HEK293 (cell line): ENCODE measurements at regions not wholly inside any gene's neighbourhood (a gene's known extent, or its start where the extent isn't known, plus 50 kb on each side); places are given as distances from the start of the nearest gene placed in this dataset.

Experiments
- CTCF ChIA-PET: fragments of 350-600 bp; formaldehyde crosslinking; extraction: SDS; loops from one replicate; lab custom pipeline; 2021; ENCODE audit warnings: antibody characterized with exemption; lab: Yijun Ruan, JAX
- POLR2A ChIA-PET: fragments of 300-600 bp; formaldehyde crosslinking; extraction: SDS; loops from one replicate; lab custom pipeline; 2020; ENCODE audit warnings: antibody characterized with exemption, inconsistent platforms; lab: Yijun Ruan, JAX
- H3K27ac ChIP-seq: fragments of 200-500 bp; sonication (Bioruptor generic); 2 replicates; pipeline ENCODE4 v1.5.1; 2014; ENCODE audit warnings: low read depth, low read length, control low read depth, inconsistent platforms; ENCODE audit errors: extremely low read depth
- H3K36me3 ChIP-seq, 2 experiments: fragments of 200-500 bp in 1 of 2; sonication (Bioruptor generic) in 1 of 2; 1 replicate in 1 of 2; 2 replicates in 1 of 2; pipeline ENCODE4 v1.5.1; 2014 to 2017; ENCODE audit warnings: inconsistent platforms in 2 of 2, low read length in 2 of 2; ENCODE audit not compliant: control insufficient read depth in 2 of 2, insufficient read depth in 1 of 2
- H3K4me1 ChIP-seq: fragments of 200-500 bp; sonication (Bioruptor generic); 2 replicates; pipeline ENCODE4 v1.5.1; 2014; ENCODE audit warnings: mild to moderate bottlenecking, low read length, inconsistent platforms; ENCODE audit not compliant: control insufficient read depth, insufficient read depth
- H3K4me3 ChIP-seq: 2 replicates; pipeline ENCODE4 v1.5.1; 2011; ENCODE audit warnings: low read depth, mild to moderate bottlenecking, control low read depth, low read length, moderate library complexity
- H3K9me3 ChIP-seq: fragments of 200-500 bp; sonication (Bioruptor generic); 2 replicates; pipeline ENCODE4 v1.5.1; 2014; ENCODE audit warnings: low read depth, low read length, inconsistent platforms; ENCODE audit not compliant: control insufficient read depth, insufficient read depth
- GLIS2 ChIP-seq: fragments of 450-650 bp; formaldehyde crosslinking; IDR thresholded peaks from 2 replicates; pipeline ENCODE4 v1.5.1; 2016; ENCODE audit warnings: missing biosample characterization, missing genetic modification characterization
- PRDM1 ChIP-seq: fragments of 450-650 bp; formaldehyde crosslinking; IDR thresholded peaks from 2 replicates; pipeline ENCODE4; 2016; ENCODE audit warnings: missing biosample characterization, missing genetic modification characterization
- REPIN1 ChIP-seq: fragments of 450-650 bp; formaldehyde crosslinking; IDR thresholded peaks from 2 replicates; pipeline ENCODE4 v1.5.1; 2017; ENCODE audit warnings: missing biosample characterization, missing genetic modification characterization, low read depth
- TRIM28 ChIP-seq: IDR thresholded peaks from 2 replicates; pipeline ENCODE4 v1.6.1; 2011; ENCODE audit warnings: low read length, control low read depth, borderline replicate concordance
- ZNF2 ChIP-seq: fragments of 450-650 bp; formaldehyde crosslinking; IDR thresholded peaks from 2 replicates; pipeline ENCODE4 v1.5.1; 2016; ENCODE audit warnings: missing biosample characterization, missing genetic modification characterization
- ZNF214 ChIP-seq: fragments of 450-650 bp; formaldehyde crosslinking; IDR thresholded peaks from 2 replicates; pipeline ENCODE4 v1.5.1; 2017; ENCODE audit warnings: missing biosample characterization, mild to moderate bottlenecking, missing genetic modification characterization, borderline replicate concordance
- ZNF311 ChIP-seq: fragments of 450-650 bp; formaldehyde crosslinking; IDR thresholded peaks from 2 replicates; pipeline ENCODE4 v1.5.1; 2017; ENCODE audit warnings: missing biosample characterization, missing genetic modification characterization, borderline replicate concordance
- ZNF560 ChIP-seq: fragments of 450-650 bp; formaldehyde crosslinking; IDR thresholded peaks from 2 replicates; pipeline ENCODE4 v1.5.1; 2017; ENCODE audit warnings: missing biosample characterization, missing genetic modification characterization, borderline replicate concordance
- ZNF626 ChIP-seq: fragments of 450-650 bp; sonication (Bioruptor Pico); formaldehyde crosslinking; IDR thresholded peaks from 2 replicates; pipeline ENCODE4 v1.5.1; 2018; ENCODE audit warnings: missing biosample characterization, missing genetic modification characterization, inconsistent platforms
- ZNF629 ChIP-seq: fragments of 450-650 bp; formaldehyde crosslinking; IDR thresholded peaks from 2 replicates; pipeline ENCODE4 v1.5.1; 2017; ENCODE audit warnings: missing biosample characterization, missing genetic modification characterization
- ZNF777 ChIP-seq: fragments of 450-650 bp; formaldehyde crosslinking; IDR thresholded peaks from 2 replicates; pipeline ENCODE4 v1.5.1; 2017; ENCODE audit warnings: missing biosample characterization, missing genetic modification characterization, borderline replicate concordance
- ZNF791 ChIP-seq: fragments of 450-650 bp; formaldehyde crosslinking; IDR thresholded peaks from 2 replicates; pipeline ENCODE4 v1.5.1; 2016; ENCODE audit warnings: missing biosample characterization, missing genetic modification characterization
- ZNF843 ChIP-seq: fragments of 450-650 bp; formaldehyde crosslinking; IDR thresholded peaks from 2 replicates; pipeline ENCODE4 v1.5.1; 2016; ENCODE audit warnings: missing biosample characterization, missing genetic modification characterization
- TF ChIP-seq, protein P1 (sequence below): fragments of 450-650 bp; formaldehyde crosslinking; IDR thresholded peaks from 2 replicates; pipeline ENCODE4 v1.5.1; 2017; ENCODE audit warnings: missing biosample characterization, missing genetic modification characterization
- TF ChIP-seq, protein P2 (sequence below): fragments of 450-650 bp; formaldehyde crosslinking; optimal IDR thresholded peaks from 2 replicates; pipeline ENCODE3; 2016; ENCODE audit warnings: missing biosample characterization, mild to moderate bottlenecking, missing genetic modification characterization
- TF ChIP-seq, protein P3 (sequence below): fragments of 450-650 bp; formaldehyde crosslinking; IDR thresholded peaks from 2 replicates; pipeline ENCODE4 v1.5.1; 2016; ENCODE audit warnings: missing biosample characterization, missing genetic modification characterization
- TF ChIP-seq, protein P4 (sequence below): fragments of 450-650 bp; formaldehyde crosslinking; IDR thresholded peaks from 2 replicates; pipeline ENCODE4 v1.5.1; 2016; ENCODE audit warnings: missing biosample characterization, missing genetic modification characterization
- TF ChIP-seq, protein P5 (sequence below): fragments of 450-650 bp; formaldehyde crosslinking; IDR thresholded peaks from 2 replicates; pipeline ENCODE4; 2016; ENCODE audit warnings: missing biosample characterization, missing genetic modification characterization
- TF ChIP-seq, protein P6 (sequence below): fragments of 450-650 bp; formaldehyde crosslinking; IDR thresholded peaks from 2 replicates; pipeline ENCODE4 v1.5.1; 2016; ENCODE audit warnings: missing biosample characterization, missing genetic modification characterization

DNA sequence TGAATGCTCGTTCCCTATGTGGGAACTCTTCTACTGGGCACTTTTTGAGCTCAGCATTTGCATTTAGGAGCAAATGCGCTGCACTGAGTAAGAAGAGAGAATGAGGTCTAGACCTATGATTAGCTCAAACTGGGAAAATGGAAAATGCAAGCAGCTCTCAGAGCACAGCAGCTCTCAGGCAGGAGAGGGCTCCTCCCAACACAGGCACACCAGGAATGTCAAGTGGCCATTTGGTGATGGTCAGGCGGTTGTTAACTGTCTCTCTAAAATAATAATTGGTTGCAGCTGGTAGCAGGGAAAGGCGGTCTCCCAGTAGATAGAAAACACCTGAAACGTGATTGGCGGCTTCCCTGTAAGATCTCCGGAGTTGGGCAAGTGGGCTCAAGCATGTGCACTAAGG, 162.0 kb upstream of the ECI2 start (continued):
- TF ChIP-seq, protein P1, sequence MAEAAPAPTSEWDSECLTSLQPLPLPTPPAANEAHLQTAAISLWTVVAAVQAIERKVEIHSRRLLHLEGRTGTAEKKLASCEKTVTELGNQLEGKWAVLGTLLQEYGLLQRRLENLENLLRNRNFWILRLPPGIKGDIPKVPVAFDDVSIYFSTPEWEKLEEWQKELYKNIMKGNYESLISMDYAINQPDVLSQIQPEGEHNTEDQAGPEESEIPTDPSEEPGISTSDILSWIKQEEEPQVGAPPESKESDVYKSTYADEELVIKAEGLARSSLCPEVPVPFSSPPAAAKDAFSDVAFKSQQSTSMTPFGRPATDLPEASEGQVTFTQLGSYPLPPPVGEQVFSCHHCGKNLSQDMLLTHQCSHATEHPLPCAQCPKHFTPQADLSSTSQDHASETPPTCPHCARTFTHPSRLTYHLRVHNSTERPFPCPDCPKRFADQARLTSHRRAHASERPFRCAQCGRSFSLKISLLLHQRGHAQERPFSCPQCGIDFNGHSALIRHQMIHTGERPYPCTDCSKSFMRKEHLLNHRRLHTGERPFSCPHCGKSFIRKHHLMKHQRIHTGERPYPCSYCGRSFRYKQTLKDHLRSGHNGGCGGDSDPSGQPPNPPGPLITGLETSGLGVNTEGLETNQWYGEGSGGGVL (tag by site-specific recombination): no peak

DNA sequence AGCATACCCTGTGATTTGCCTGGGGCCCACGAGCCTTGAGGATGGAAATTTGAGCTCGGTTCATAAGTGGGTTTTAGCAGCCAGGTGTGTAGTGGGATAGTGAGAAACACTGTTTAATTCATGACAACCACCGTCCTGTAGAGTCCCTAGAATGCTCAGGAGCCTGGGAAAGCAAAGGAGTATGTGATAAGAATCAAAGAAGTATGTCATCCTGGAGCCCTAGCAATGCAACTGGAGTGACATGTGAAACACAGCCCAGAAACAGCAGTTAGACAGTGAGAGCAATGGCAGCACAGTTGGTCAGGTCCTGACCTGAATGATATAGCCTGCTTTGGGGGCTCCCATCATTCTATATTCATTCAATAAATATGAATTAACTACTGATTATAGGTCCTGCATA, 161.2 kb upstream of the ECI2 start:
- Histone ChIP-seq H3K27ac (no peak overlapping the region), H3K4me1 (no peaks in the 10 kb centered on the region), H3K9me3 (no peaks in the 10 kb centered on the region), H3K4me3 (no peak overlapping the region), H3K36me3 (no peaks in the 10 kb centered on the region)
- no peak for TF ChIP-seq ZNF626 (tag by site-specific recombination)
- TF ChIP-seq, protein P2, sequence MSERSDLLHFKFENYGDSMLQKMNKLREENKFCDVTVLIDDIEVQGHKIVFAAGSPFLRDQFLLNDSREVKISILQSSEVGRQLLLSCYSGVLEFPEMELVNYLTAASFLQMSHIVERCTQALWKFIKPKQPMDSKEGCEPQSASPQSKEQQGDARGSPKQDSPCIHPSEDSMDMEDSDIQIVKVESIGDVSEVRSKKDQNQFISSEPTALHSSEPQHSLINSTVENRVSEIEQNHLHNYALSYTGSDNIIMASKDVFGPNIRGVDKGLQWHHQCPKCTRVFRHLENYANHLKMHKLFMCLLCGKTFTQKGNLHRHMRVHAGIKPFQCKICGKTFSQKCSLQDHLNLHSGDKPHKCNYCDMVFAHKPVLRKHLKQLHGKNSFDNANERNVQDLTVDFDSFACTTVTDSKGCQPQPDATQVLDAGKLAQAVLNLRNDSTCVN (tag by site-specific recombination): no peak
- TF ChIP-seq ZNF560 (tag by site-specific recombination): no peak
- TF ChIP-seq ZNF629 (tag by site-specific recombination): no peak
- no peak for TF ChIP-seq TRIM28
- no peak for TF ChIP-seq REPIN1 (tag by site-specific recombination)
- TF ChIP-seq, protein P3, sequence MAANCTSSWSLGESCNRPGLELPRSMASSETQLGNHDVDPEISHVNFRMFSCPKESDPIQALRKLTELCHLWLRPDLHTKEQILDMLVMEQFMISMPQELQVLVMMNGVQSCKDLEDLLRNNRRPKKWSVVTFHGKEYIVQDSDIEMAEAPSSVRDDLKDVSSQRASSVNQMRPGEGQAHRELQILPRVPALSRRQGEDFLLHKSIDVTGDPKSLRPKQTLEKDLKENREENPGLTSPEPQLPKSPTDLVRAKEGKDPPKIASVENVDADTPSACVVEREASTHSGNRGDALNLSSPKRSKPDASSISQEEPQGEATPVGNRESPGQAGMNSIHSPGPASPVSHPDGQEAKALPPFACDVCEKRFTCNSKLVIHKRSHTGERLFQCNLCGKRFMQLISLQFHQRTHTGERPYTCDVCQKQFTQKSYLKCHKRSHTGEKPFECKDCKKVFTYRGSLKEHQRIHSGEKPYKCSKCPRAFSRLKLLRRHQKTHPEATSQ (tag by site-specific recombination): no peak
- no peak for TF ChIP-seq ZNF791 (tag by site-specific recombination)
- no peak for TF ChIP-seq GLIS2 (tag by site-specific recombination)
- TF ChIP-seq, protein P4, sequence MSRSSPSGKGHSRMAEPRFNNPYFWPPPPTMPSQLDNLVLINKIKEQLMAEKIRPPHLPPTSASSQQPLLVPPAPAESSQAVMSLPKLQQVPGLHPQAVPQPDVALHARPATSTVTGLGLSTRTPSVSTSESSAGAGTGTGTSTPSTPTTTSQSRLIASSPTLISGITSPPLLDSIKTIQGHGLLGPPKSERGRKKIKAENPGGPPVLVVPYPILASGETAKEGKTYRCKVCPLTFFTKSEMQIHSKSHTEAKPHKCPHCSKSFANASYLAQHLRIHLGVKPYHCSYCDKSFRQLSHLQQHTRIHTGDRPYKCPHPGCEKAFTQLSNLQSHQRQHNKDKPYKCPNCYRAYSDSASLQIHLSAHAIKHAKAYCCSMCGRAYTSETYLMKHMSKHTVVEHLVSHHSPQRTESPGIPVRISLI: no peak
- no peak for TF ChIP-seq ZNF311
- TF ChIP-seq ZNF2 (tag by site-specific recombination): no peak
- TF ChIP-seq, protein P5, sequence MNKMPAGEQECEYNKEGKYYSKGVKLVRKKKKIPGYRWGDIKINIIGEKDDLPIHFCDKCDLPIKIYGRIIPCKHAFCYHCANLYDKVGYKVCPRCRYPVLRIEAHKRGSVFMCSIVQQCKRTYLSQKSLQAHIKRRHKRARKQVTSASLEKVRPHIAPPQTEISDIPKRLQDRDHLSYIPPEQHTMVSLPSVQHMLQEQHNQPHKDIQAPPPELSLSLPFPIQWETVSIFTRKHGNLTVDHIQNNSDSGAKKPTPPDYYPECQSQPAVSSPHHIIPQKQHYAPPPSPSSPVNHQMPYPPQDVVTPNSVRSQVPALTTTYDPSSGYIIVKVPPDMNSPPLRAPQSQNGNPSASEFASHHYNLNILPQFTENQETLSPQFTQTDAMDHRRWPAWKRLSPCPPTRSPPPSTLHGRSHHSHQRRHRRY: no peak
- TF ChIP-seq ZNF777 (tag by site-specific recombination): no peak
- TF ChIP-seq ZNF214 (tag by site-specific recombination): no peak
- TF ChIP-seq PRDM1 (tag by site-specific recombination): no peak
- TF ChIP-seq, protein P6, sequence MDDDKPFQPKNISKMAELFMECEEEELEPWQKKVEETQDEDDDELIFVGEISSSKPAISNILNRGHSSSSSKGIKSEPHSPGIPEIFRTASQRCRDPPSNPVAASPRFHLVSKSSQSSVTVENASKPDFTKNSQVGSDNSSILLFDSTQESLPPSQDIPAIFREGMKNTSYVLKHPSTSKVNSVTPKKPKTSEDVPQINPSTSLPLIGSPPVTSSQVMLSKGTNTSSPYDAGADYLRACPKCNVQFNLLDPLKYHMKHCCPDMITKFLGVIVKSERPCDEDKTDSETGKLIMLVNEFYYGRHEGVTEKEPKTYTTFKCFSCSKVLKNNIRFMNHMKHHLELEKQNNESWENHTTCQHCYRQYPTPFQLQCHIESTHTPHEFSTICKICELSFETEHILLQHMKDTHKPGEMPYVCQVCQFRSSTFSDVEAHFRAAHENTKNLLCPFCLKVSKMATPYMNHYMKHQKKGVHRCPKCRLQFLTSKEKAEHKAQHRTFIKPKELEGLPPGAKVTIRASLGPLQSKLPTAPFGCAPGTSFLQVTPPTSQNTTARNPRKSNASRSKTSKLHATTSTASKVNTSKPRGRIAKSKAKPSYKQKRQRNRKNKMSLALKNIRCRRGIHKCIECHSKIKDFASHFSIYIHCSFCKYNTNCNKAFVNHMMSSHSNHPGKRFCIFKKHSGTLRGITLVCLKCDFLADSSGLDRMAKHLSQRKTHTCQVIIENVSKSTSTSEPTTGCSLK (tag by site-specific recombination): no peak
- no peak for TF ChIP-seq ZNF843 (tag by site-specific recombination)
- POLR2A ChIA-PET: no interaction called here
- CTCF ChIA-PET: interaction anchor here (0.6 kb wide), 1 partner anchor 761 kb away, joined by 3 read pairs; no protein-coding TSS in a partner anchor
